Hepatocyte (in vitro differentiated cells): ENCODE measurements at regions not wholly inside any gene's neighbourhood (a gene's known extent, or its start where the extent isn't known, plus 50 kb on each side); places are given as distances from the start of the nearest gene placed in this dataset.

Experiments
- DNase-seq: peaks from one replicate; pipeline ENCODE4 v3.0.0-alpha.2; 2016; ENCODE audit warnings: low spot score
- H2AFZ ChIP-seq: fragments of 200-600 bp; sonication (generic); 2 replicates; pipeline ENCODE4 v1.6.0; 2016; ENCODE audit warnings: antibody characterized with exemption, mild to moderate bottlenecking
- H3K27ac ChIP-seq: fragments of 200-600 bp; sonication (generic); 2 replicates; pipeline ENCODE4 v1.5.1; 2016; ENCODE audit warnings: mild to moderate bottlenecking
- H3K27me3 ChIP-seq: fragments of 200-600 bp; sonication (generic); 2 replicates; pipeline ENCODE4 v1.6.1; 2016
- H3K36me3 ChIP-seq: fragments of 200-600 bp; sonication (generic); replicated peaks from 2 replicates; pipeline ENCODE4 v1.5.1; 2016; ENCODE audit warnings: low read depth; ENCODE audit not compliant: insufficient read depth
- H3K4me1 ChIP-seq: fragments of 200-600 bp; sonication (generic); 2 replicates; pipeline ENCODE4 v1.5.1; 2016; ENCODE audit warnings: mild to moderate bottlenecking, moderate library complexity; ENCODE audit not compliant: insufficient read depth
- H3K4me2 ChIP-seq: fragments of 200-600 bp; sonication (generic); 2 replicates; pipeline ENCODE4 v1.6.0; 2016
- H3K4me3 ChIP-seq: fragments of 200-600 bp; sonication (generic); 2 replicates; pipeline ENCODE4 v1.5.1; 2016; ENCODE audit warnings: mild to moderate bottlenecking
- H3K79me2 ChIP-seq: fragments of 200-600 bp; sonication (generic); 2 replicates; pipeline ENCODE4 v1.6.0; 2017; ENCODE audit warnings: mild to moderate bottlenecking
- H3K9me2 ChIP-seq: fragments of 200-600 bp; sonication (generic); replicated peaks from 2 replicates; pipeline ENCODE4 v1.6.0; 2017; ENCODE audit warnings: mild to moderate bottlenecking; ENCODE audit not compliant: insufficient read depth
- H3K9me3 ChIP-seq: fragments of 200-600 bp; sonication (generic); 2 replicates; pipeline ENCODE4 v1.5.1; 2016; ENCODE audit warnings: low read depth, mild to moderate bottlenecking
- H4K20me1 ChIP-seq: fragments of 200-600 bp; sonication (generic); 2 replicates; pipeline ENCODE4 v1.6.0; 2016; ENCODE audit warnings: mild to moderate bottlenecking; ENCODE audit not compliant: insufficient read depth, poor library complexity, severe bottlenecking
- CTCF ChIP-seq: fragments of 200-600 bp; sonication (generic); IDR thresholded peaks from 2 replicates; pipeline ENCODE4 v1.5.1; 2016; ENCODE audit warnings: antibody characterized with exemption, mild to moderate bottlenecking; ENCODE audit not compliant: poor library complexity
- EZH2 ChIP-seq: fragments of 200-600 bp; sonication (generic); IDR thresholded peaks from 2 replicates; pipeline ENCODE4 v1.6.1; 2016; ENCODE audit warnings: antibody characterized with exemption, mild to moderate bottlenecking, borderline replicate concordance
- EZH2phosphoT487 ChIP-seq: fragments of 200-600 bp; sonication (generic); IDR thresholded peaks from one replicate; pipeline ENCODE4 v1.6.1; 2018; ENCODE audit warnings: antibody characterized with exemption, mild to moderate bottlenecking, low read depth, moderate library complexity; ENCODE audit not compliant: unreplicated experiment, severe bottlenecking
- WGBS: methylation state at CpG from one replicate; pipeline ENCODE4 v1.1.6; 2016; ENCODE audit warnings: low lambda C conversion rate; ENCODE audit errors: missing lambda C conversion rate; 5-methylcytosine and 5-hydroxymethylcytosine counted together

GRCh38 chrX:4373791-4374190 is 660.3 kb upstream of the PRKX start:
- Histone ChIP-seq H3K9me2 (no peaks in the 10 kb centered on the region), H3K9me3 (no peaks in the 10 kb centered on the region)

GRCh38 chrX:4358577-4358976 is 645.1 kb upstream of the PRKX start:
- Histone ChIP-seq H3K4me3 (no peak overlapping the region), H3K4me2 (no peak overlapping the region), H4K20me1 (no peaks in the 10 kb centered on the region), H3K9me2 (no peaks in the 10 kb centered on the region), H2AFZ (no peak overlapping the region), H3K4me1 (no peaks in the 10 kb centered on the region), H3K27me3 (no peaks in the 10 kb centered on the region), H3K36me3 (no peaks in the 10 kb centered on the region), H3K9me3 (no peaks in the 10 kb centered on the region), H3K27ac (no peak overlapping the region), H3K79me2 (no peaks in the 10 kb centered on the region)
- WGBS = 91% methylated on average over 3 of the region's 3 CpGs
- no peak for DNase-seq
- TF ChIP-seq EZH2 (no peak), EZH2phosphoT487 (no peak), CTCF (no peak)

More at GRCh38 chrX:4373791-4374190, 660.3 kb upstream of the PRKX start:
- no peak overlapping the region for H3K27ac ChIP-seq
- H2AFZ ChIP-seq = no peak overlapping the region
- 62% methylated on average over 8 of the region's 8 CpGs for WGBS
- H3K27me3 ChIP-seq = no peaks in the 10 kb centered on the region
- peak; percentile 20 for DNase-seq
- no peak for TF ChIP-seq CTCF
- no peak for TF ChIP-seq EZH2
- TF ChIP-seq EZH2phosphoT487 = no peak
- no peaks in the 10 kb centered on the region for H3K36me3 ChIP-seq
- H4K20me1 ChIP-seq = no peaks in the 10 kb centered on the region
- no peaks in the 10 kb centered on the region for H3K4me1 ChIP-seq
- H3K79me2 ChIP-seq = no peaks in the 10 kb centered on the region
- no peak overlapping the region for H3K4me3 ChIP-seq
- H3K4me2 ChIP-seq = no peak overlapping the region

GRCh38 chrX:4322916-4323315 is 609.5 kb upstream of the PRKX start:
- TF ChIP-seq EZH2phosphoT487 (no peak), EZH2 (no peak), CTCF (no peak)
- Histone ChIP-seq H3K4me2 (no peak overlapping the region), H4K20me1 (no peaks in the 10 kb centered on the region), H3K4me1 (no peaks in the 10 kb centered on the region), H2AFZ (no peak overlapping the region), H3K36me3 (no peaks in the 10 kb centered on the region), H3K9me2 (no peaks in the 10 kb centered on the region), H3K9me3 (no peaks in the 10 kb centered on the region), H3K79me2 (no peaks in the 10 kb centered on the region), H3K27me3 (no peaks in the 10 kb centered on the region), H3K27ac (no peak overlapping the region), H3K4me3 (no peak overlapping the region)
- WGBS = 58% methylated on average over 5 of the region's 5 CpGs
- no peak for DNase-seq

GRCh38 chrX:4320436-4320947 is 607.0 kb upstream of the PRKX start:
- H2AFZ ChIP-seq = no peak overlapping the region
- no peaks in the 10 kb centered on the region for H3K9me2 ChIP-seq
- no peak for DNase-seq
- no peak for TF ChIP-seq EZH2
- TF ChIP-seq CTCF = no peak
- no peak for TF ChIP-seq EZH2phosphoT487
- no peaks in the 10 kb centered on the region for H3K27me3 ChIP-seq
- no peak overlapping the region for H3K27ac ChIP-seq
- no peaks in the 10 kb centered on the region for H3K79me2 ChIP-seq
- H4K20me1 ChIP-seq = no peaks in the 10 kb centered on the region
- H3K4me2 ChIP-seq = peak overlapping the region; percentile 30
- no peaks in the 10 kb centered on the region for H3K36me3 ChIP-seq
- H3K4me1 ChIP-seq = no peaks in the 10 kb centered on the region
- no peak overlapping the region for H3K4me3 ChIP-seq
- H3K9me3 ChIP-seq = no peaks in the 10 kb centered on the region
- 28% methylated on average over 9 of the region's 9 CpGs for WGBS
